GM04504 (cell line): ENCODE measurements at regions not wholly inside any gene's neighbourhood (a gene's known extent, or its start where the extent isn't known, plus 50 kb on each side); places are given as distances from the start of the nearest gene placed in this dataset.

Experiments used
- DNase-seq: peaks from one replicate; pipeline ENCODE4 v3.0.0-alpha.2; 2012; ENCODE audit warnings: low read depth

- DNase-seq = no peak
Measured at GRCh38 chr15:77557564-77557963, 75.1 kb downstream of the LINGO1 start.

- DNase-seq = no peak
Measured at GRCh38 chr15:77557144-77557543, 75.6 kb downstream of the LINGO1 start.

GRCh38 chr15:77556622-77557021 is 76.1 kb downstream of the LINGO1 start:
- DNase-seq = no peak

- DNase-seq = no peak
Measured at GRCh38 chr15:77555232-77555631, 77.5 kb downstream of the LINGO1 start.

GRCh38 chr15:77554306-77555080 is 78.2 kb downstream of the LINGO1 start:
- DNase-seq = no peak

GRCh38 chr15:77553695-77554094 is 79.0 kb downstream of the LINGO1 start:
- DNase-seq = no peak

GRCh38 chr15:77553257-77553656 is 79.5 kb downstream of the LINGO1 start:
- DNase-seq = no peak

GRCh38 chr15:77552066-77552465 is 80.6 kb downstream of the LINGO1 start:
- no peak for DNase-seq

- no peak for DNase-seq
Measured at GRCh38 chr15:77550301-77551251, 82.1 kb downstream of the LINGO1 start.

GRCh38 chr15:77549576-77550288 is 83.0 kb downstream of the LINGO1 start:
- DNase-seq = no peak

GRCh38 chr15:77548589-77549557 is 83.8 kb downstream of the LINGO1 start:
- no peak for DNase-seq

- no peak for DNase-seq
Measured at GRCh38 chr15:77547801-77548588, 84.7 kb downstream of the LINGO1 start.

GRCh38 chr15:77546870-77547269 is 85.8 kb downstream of the LINGO1 start:
- no peak for DNase-seq

- peak; percentile 71 for DNase-seq
Measured at GRCh38 chr15:77546050-77546501, 86.6 kb downstream of the LINGO1 start.

GRCh38 chr15:77545058-77545457 is 87.7 kb downstream of the LINGO1 start:
- no peak for DNase-seq

- DNase-seq = no peak
Measured at GRCh38 chr15:77544162-77544561, 88.5 kb downstream of the LINGO1 start.

GRCh38 chr15:77543159-77543882 is 89.4 kb downstream of the LINGO1 start:
- DNase-seq = peak; percentile 65

- no peak for DNase-seq
Measured at GRCh38 chr15:77542491-77543001, 90.2 kb downstream of the LINGO1 start.

- DNase-seq = no peak
Measured at GRCh38 chr15:77541421-77542181, 91.1 kb downstream of the LINGO1 start.
